ENCODE measurements at regions not wholly inside any gene's neighbourhood (a gene's known extent, or its start where the extent isn't known, plus 50 kb on each side); places are given as distances from the start of the nearest gene placed in this dataset.

- Histone ChIP-seq H3K36me3 (ENCODE audit: insufficient read depth, low read length) (no peaks in the 10 kb centered on the region), H3K27ac (ENCODE audit: low read length) (no peak overlapping the region), H3K79me2 (replicated peaks; ENCODE audit: insufficient read depth, low read length) (no peaks in the 10 kb centered on the region), H3K4me3 (ENCODE audit: low read length) (no peak overlapping the region), H3K4me2 (ENCODE audit: low read length) (no peak overlapping the region), H3F3A (ENCODE audit: insufficient read depth, low read length, poor library complexity, severe bottlenecking) (no peaks in the 10 kb centered on the region), H3K9me2 (ENCODE audit: insufficient read depth, low read length) (no peaks in the 10 kb centered on the region), H3K27me3 (ENCODE audit: insufficient read depth, low read depth, low read length) (no peaks in the 10 kb centered on the region), H3K9ac (ENCODE audit: low read length) (no peak overlapping the region), H3K9me3 (ENCODE audit: low read length) (no peaks in the 10 kb centered on the region), H2AFZ (ENCODE audit: low read depth, low read length) (no peak overlapping the region), H4K20me1 (ENCODE audit: insufficient read depth) (no peaks in the 10 kb centered on the region)
- TF ChIP-seq EZH2 (IDR thresholded peaks at IDR 0.05; ENCODE audit: borderline replicate concordance, insufficient read depth, low read length, poor library complexity, severe bottlenecking) (no peak), CTCF (IDR thresholded peaks at IDR 0.05; ENCODE audit: poor library complexity, severe bottlenecking) (no peak), TAF1 (IDR thresholded peaks at IDR 0.05; ENCODE audit: low read depth) (no peak), EP300 (conservative IDR thresholded peaks at IDR 0.05; ENCODE audit: poor library complexity, severe bottlenecking) (no peak), MXI1 (conservative IDR thresholded peaks at IDR 0.05; ENCODE audit: poor library complexity, severe bottlenecking) (no peak), POLR2AphosphoS5 (IDR thresholded peaks at IDR 0.05) (no peak), SMC3 (conservative IDR thresholded peaks at IDR 0.05; ENCODE audit: poor library complexity) (no peak), REST (IDR thresholded peaks at IDR 0.05; ENCODE audit: borderline replicate concordance) (no peak), RAD21 (conservative IDR thresholded peaks at IDR 0.05) (no peak)
These were observed 385.7 kb upstream of the CITED2 start for GRCh38 chr6:139760128-139760527.

GRCh38 chr6:139759086-139759485 is 384.6 kb upstream of the CITED2 start:
- Histone ChIP-seq H3K79me2 (replicated peaks; ENCODE audit: insufficient read depth, low read length) (no peaks in the 10 kb centered on the region), H4K20me1 (ENCODE audit: insufficient read depth) (no peaks in the 10 kb centered on the region), H3K27ac (ENCODE audit: low read length) (no peak overlapping the region), H3K4me2 (ENCODE audit: low read length) (no peak overlapping the region), H3K27me3 (ENCODE audit: insufficient read depth, low read depth, low read length) (no peaks in the 10 kb centered on the region), H3F3A (ENCODE audit: insufficient read depth, low read length, poor library complexity, severe bottlenecking) (no peaks in the 10 kb centered on the region), H3K4me3 (ENCODE audit: low read length) (no peak overlapping the region), H3K9ac (ENCODE audit: low read length) (no peak overlapping the region), H3K9me2 (ENCODE audit: insufficient read depth, low read length) (no peaks in the 10 kb centered on the region), H3K9me3 (ENCODE audit: low read length) (no peaks in the 10 kb centered on the region), H2AFZ (ENCODE audit: low read depth, low read length) (no peak overlapping the region), H3K36me3 (ENCODE audit: insufficient read depth, low read length) (no peaks in the 10 kb centered on the region)
- no peak for TF ChIP-seq MXI1 (conservative IDR thresholded peaks at IDR 0.05; ENCODE audit: poor library complexity, severe bottlenecking)
- TF ChIP-seq REST (IDR thresholded peaks at IDR 0.05; ENCODE audit: borderline replicate concordance): no peak
- TF ChIP-seq SMC3 (conservative IDR thresholded peaks at IDR 0.05; ENCODE audit: poor library complexity): no peak
- no peak for TF ChIP-seq CTCF (IDR thresholded peaks at IDR 0.05; ENCODE audit: poor library complexity, severe bottlenecking)
- TF ChIP-seq POLR2AphosphoS5 (IDR thresholded peaks at IDR 0.05): no peak
- no peak for TF ChIP-seq EZH2 (IDR thresholded peaks at IDR 0.05; ENCODE audit: borderline replicate concordance, insufficient read depth, low read length, poor library complexity, severe bottlenecking)
- no peak for TF ChIP-seq RAD21 (conservative IDR thresholded peaks at IDR 0.05)
- no peak for TF ChIP-seq TAF1 (IDR thresholded peaks at IDR 0.05; ENCODE audit: low read depth)
- TF ChIP-seq EP300 (conservative IDR thresholded peaks at IDR 0.05; ENCODE audit: poor library complexity, severe bottlenecking): no peak

Data from neural cell (in vitro differentiated cells).